ENCODE measurements at regions not wholly inside any gene's neighbourhood (a gene's known extent, or its start where the extent isn't known, plus 50 kb on each side); places are given as distances from the start of the nearest gene placed in this dataset.
A peak's percentile ranks its signal among the peaks of the same experiment; 100 is the strongest.

GRCh38 chr2:39999864-40000263 is 220.8 kb upstream of the THUMPD2 start:
- H3K27me3 Mint-ChIP-seq, result no peaks in the 10 kb centered on the region
- H3K4me1 Mint-ChIP-seq (ENCODE audit: low read depth), result peaks cover 11% of the 10 kb centered on the region
- peaks cover 2% of the 10 kb centered on the region for H3K9me3 Mint-ChIP-seq
- intact Hi-C loops (cut with micrococcal nuclease), result loop anchor here (5.0 kb wide), 1 partner anchor 83 kb away; no protein-coding TSS in a partner anchor
- TF ChIP-seq, protein P1, sequence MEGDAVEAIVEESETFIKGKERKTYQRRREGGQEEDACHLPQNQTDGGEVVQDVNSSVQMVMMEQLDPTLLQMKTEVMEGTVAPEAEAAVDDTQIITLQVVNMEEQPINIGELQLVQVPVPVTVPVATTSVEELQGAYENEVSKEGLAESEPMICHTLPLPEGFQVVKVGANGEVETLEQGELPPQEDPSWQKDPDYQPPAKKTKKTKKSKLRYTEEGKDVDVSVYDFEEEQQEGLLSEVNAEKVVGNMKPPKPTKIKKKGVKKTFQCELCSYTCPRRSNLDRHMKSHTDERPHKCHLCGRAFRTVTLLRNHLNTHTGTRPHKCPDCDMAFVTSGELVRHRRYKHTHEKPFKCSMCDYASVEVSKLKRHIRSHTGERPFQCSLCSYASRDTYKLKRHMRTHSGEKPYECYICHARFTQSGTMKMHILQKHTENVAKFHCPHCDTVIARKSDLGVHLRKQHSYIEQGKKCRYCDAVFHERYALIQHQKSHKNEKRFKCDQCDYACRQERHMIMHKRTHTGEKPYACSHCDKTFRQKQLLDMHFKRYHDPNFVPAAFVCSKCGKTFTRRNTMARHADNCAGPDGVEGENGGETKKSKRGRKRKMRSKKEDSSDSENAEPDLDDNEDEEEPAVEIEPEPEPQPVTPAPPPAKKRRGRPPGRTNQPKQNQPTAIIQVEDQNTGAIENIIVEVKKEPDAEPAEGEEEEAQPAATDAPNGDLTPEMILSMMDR (IDR thresholded peaks at IDR 0.05), result no peak
- no peak overlapping the region for H3K4me3 Mint-ChIP-seq
- ChIA-PET POLR2A (no interaction called here), CTCF (interaction anchor here (1.4 kb wide), 1 partner anchor 20 kb away, joined by 3 read pairs; no protein-coding TSS in a partner anchor)
- no peaks in the 10 kb centered on the region for H3K36me3 Mint-ChIP-seq (ENCODE audit: low read depth)
- H3K27ac Mint-ChIP-seq, result no peak overlapping the region
- DNase-seq, result no peak
- no peak for ATAC-seq

DNA sequence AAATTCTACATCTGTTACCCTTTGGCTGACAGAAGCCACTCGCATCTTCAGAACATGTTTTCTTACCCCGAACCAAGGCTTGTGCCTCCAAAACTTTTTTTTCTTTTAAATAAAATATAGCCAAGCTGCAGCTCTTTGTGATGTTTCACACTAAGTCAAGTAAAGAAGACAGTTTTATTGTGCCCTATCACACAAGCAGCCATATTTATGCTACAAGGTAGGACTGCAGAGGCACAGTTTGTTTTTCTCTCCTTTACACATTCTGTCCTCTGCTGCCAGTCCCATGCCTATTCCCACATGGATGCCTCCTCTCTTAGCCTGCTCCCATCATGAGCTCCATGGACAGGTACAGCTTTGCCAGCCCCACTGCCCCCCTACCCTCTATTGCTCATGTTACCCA is 219.6 kb upstream of the THUMPD2 start:
- Mint-ChIP-seq H3K36me3 (ENCODE audit: low read depth) (no peaks in the 10 kb centered on the region), H3K4me1 (ENCODE audit: low read depth) (peaks cover 11% of the 10 kb centered on the region), H3K27ac (no peak overlapping the region), H3K4me3 (no peak overlapping the region), H3K9me3 (peaks cover 2% of the 10 kb centered on the region), H3K27me3 (no peaks in the 10 kb centered on the region)
- TF ChIP-seq, protein P1 (IDR thresholded peaks at IDR 0.05), result no peak
- intact Hi-C loops (cut with micrococcal nuclease), result loop anchor here (5.0 kb wide), 1 partner anchor 81 kb away; no protein-coding TSS in a partner anchor
- ChIA-PET POLR2A (interaction anchor here (0.9 kb wide), 1 partner anchor 9 kb away, joined by 3 read pairs; no protein-coding TSS in a partner anchor), CTCF (no interaction called here)
- DNase-seq (no peak), ATAC-seq (no peak)

GRCh38 chr2:39996653-39997080 is 217.6 kb upstream of the THUMPD2 start:
- ChIA-PET CTCF (no interaction called here), POLR2A (no interaction called here)
- peak; percentile 93 for ATAC-seq
- TF ChIP-seq, protein P1 (IDR thresholded peaks at IDR 0.05), result no peak
- no peak overlapping the region for H3K4me3 Mint-ChIP-seq
- intact Hi-C loops (cut with micrococcal nuclease), result loop anchor here (5.0 kb wide), 1 partner anchor 79 kb away; no protein-coding TSS in a partner anchor
- H3K36me3 Mint-ChIP-seq (ENCODE audit: low read depth), result no peaks in the 10 kb centered on the region
- H3K9me3 Mint-ChIP-seq, result peaks cover 2% of the 10 kb centered on the region
- peaks cover 11% of the 10 kb centered on the region for H3K4me1 Mint-ChIP-seq (ENCODE audit: low read depth)
- no peaks in the 10 kb centered on the region for H3K27me3 Mint-ChIP-seq
- DNase-seq, result peak; percentile 49
- H3K27ac Mint-ChIP-seq, result peak overlapping the region; percentile 71

- Mint-ChIP-seq H3K36me3 (ENCODE audit: low read depth) (no peaks in the 10 kb centered on the region), H3K27ac (peak overlapping the region; percentile 71), H3K4me1 (ENCODE audit: low read depth) (peaks cover 11% of the 10 kb centered on the region), H3K4me3 (no peak overlapping the region), H3K27me3 (no peaks in the 10 kb centered on the region), H3K9me3 (peaks cover 2% of the 10 kb centered on the region)
- CTCF ChIA-PET, result no interaction called here
- no peak for DNase-seq
- intact Hi-C loops (cut with micrococcal nuclease), result loop anchor here (5.0 kb wide), 1 partner anchor 78 kb away; no protein-coding TSS in a partner anchor
- TF ChIP-seq, protein P1 (IDR thresholded peaks at IDR 0.05), result no peak
- POLR2A ChIA-PET, result no interaction called here
- ATAC-seq, result no peak
These were observed 216.1 kb upstream of the THUMPD2 start for GRCh38 chr2:39995005-39995737.

DNA sequence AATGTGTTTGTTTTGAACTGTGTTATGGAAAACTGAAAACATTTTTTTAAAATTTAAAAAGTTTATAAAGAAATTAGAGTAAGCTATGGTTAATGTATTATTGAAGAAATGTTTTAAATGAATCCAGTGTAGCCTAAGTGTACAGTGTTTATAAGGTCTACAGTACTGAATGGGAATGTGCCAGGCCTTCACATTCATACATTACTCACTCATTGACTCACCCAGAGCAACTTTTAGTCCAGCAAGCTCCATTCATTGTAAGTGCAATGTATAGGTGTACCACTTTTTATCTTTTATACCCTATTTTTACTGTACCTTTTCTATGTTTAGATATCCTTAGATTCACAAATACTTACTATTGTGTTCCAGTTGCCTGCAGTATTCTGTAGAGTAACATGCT is 215.1 kb upstream of the THUMPD2 start:
- ChIA-PET POLR2A (no interaction called here), CTCF (interaction anchor here (0.6 kb wide), 1 partner anchor 564 kb away, joined by 3 read pairs; no protein-coding TSS in a partner anchor)
- Mint-ChIP-seq H3K4me1 (ENCODE audit: low read depth) (peaks cover 11% of the 10 kb centered on the region), H3K4me3 (no peak overlapping the region), H3K27me3 (no peaks in the 10 kb centered on the region), H3K27ac (no peak overlapping the region), H3K9me3 (peaks cover 2% of the 10 kb centered on the region), H3K36me3 (ENCODE audit: low read depth) (no peaks in the 10 kb centered on the region)
- no peak for DNase-seq
- no peak for ATAC-seq
- TF ChIP-seq, protein P1 (IDR thresholded peaks at IDR 0.05), result no peak
- intact Hi-C loops (cut with micrococcal nuclease), result no loop called here

All from activated CD8-positive, alpha-beta T cell treated with anti-CD3 and anti-CD28 coated beads for 36 hours (primary cell).